ENCODE measurements at regions not wholly inside any gene's neighbourhood (a gene's known extent, or its start where the extent isn't known, plus 50 kb on each side); places are given as distances from the start of the nearest gene placed in this dataset.

DNA sequence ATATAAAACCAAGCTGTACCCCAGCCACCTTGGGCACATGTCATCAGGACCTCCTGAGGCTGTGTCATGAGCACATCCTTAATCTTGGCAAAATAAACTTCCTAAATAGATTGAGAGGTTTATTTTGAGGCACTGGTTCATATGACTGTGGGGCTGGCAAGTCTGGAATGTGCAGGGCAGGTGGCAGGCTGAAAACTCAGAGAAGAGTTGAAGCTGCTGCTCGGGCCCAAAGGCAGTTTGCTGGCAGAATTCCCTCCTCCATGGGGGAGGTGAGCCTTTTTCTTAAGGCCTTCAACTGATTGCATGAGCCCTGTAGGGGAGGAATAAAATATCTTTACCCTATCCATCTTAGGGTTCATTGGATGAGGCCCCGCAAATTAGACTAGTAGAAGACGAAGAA, 72.2 kb upstream of the CDK20 start:
- peaks cover 9% of the 10 kb centered on the region for H3K9me3 Mint-ChIP-seq
- H3K27ac Mint-ChIP-seq = no peak overlapping the region
- H3K4me3 Mint-ChIP-seq = no peak overlapping the region
- H3K4me1 Mint-ChIP-seq (ENCODE audit: unreplicated experiment) = peaks cover 4% of the 10 kb centered on the region
- no peaks in the 10 kb centered on the region for H3K27me3 Mint-ChIP-seq
- no peaks in the 10 kb centered on the region for H3K36me3 Mint-ChIP-seq
- DNase-seq (ENCODE audit: extremely low spot score, unreplicated experiment) = no peak
- TF ChIP-seq, protein P1, sequence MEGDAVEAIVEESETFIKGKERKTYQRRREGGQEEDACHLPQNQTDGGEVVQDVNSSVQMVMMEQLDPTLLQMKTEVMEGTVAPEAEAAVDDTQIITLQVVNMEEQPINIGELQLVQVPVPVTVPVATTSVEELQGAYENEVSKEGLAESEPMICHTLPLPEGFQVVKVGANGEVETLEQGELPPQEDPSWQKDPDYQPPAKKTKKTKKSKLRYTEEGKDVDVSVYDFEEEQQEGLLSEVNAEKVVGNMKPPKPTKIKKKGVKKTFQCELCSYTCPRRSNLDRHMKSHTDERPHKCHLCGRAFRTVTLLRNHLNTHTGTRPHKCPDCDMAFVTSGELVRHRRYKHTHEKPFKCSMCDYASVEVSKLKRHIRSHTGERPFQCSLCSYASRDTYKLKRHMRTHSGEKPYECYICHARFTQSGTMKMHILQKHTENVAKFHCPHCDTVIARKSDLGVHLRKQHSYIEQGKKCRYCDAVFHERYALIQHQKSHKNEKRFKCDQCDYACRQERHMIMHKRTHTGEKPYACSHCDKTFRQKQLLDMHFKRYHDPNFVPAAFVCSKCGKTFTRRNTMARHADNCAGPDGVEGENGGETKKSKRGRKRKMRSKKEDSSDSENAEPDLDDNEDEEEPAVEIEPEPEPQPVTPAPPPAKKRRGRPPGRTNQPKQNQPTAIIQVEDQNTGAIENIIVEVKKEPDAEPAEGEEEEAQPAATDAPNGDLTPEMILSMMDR (conservative IDR thresholded peaks at IDR 0.05) = no peak

DNA sequence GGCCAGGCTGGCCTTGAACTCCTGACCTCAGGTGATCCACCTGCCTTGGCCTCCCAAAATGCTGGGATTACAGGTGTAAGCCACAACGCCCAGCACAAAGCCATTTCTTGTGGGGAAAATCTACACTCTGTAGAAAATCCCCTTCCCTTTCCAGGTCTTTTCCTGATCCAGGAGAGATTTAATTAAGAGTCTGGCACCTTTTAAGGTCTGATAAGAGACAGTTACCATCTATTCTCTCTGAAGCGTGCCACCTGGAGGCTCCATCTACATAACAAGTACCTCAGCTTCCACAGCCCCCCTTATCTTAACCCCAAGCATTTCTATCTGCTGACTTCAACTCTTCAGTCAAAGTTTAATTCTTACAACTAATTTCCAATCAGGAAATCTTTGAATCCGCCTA, 71.4 kb upstream of the CDK20 start:
- Mint-ChIP-seq H3K27me3 (no peaks in the 10 kb centered on the region), H3K27ac (no peak overlapping the region), H3K4me1 (ENCODE audit: unreplicated experiment) (peaks cover 1% of the 10 kb centered on the region), H3K36me3 (no peaks in the 10 kb centered on the region), H3K4me3 (no peak overlapping the region), H3K9me3 (peaks cover 9% of the 10 kb centered on the region)
- TF ChIP-seq, protein P1 (conservative IDR thresholded peaks at IDR 0.05) = no peak
- DNase-seq (ENCODE audit: extremely low spot score, unreplicated experiment) = no peak

DNA sequence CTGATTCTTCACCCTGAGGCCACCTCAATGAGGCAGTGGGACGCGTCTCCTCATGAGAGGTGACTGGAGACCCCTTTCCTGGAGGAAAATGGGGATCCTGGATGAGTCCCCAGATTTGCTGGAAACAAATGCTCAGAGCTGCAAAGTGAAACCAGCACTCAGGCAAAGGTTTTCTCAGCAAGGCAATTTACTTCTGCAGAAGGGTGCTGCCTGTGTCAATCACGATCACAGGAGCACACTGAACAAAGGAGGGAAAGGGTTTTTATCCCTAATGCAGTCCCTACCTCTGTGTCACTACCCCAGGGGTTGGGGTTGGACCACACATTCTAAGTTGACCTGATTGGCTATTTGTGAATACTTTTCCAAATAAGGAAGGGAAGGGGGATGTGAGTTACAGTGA, 69.9 kb upstream of the CDK20 start:
- TF ChIP-seq, protein P1 (conservative IDR thresholded peaks at IDR 0.05) = no peak
- no peaks in the 10 kb centered on the region for H3K4me1 Mint-ChIP-seq (ENCODE audit: unreplicated experiment)
- H3K4me3 Mint-ChIP-seq = no peak overlapping the region

DNA sequence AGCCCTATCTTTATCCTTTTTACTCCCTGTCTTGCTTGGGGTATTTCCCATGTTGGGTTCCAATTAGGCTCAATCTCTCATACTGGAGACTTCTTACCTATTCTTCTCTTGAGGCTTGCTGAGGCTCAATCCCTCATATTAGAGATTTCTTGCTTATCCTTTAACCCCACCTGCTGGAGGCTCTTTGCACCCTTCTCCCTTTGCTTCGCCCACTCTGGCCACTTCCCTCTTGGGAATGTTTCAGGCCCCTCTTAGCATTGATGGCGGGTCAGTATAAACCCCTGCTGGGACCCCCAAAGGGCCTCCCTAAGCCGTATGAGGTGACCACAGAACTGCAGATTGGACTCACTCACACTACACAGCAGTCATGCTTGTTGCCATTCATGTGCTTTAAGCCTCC, 69.3 kb upstream of the CDK20 start:
- H3K36me3 Mint-ChIP-seq = no peaks in the 10 kb centered on the region
- no peak overlapping the region for H3K4me3 Mint-ChIP-seq
- peaks cover 19% of the 10 kb centered on the region for H3K9me3 Mint-ChIP-seq
- DNase-seq (ENCODE audit: extremely low spot score, unreplicated experiment) = no peak
- H3K27me3 Mint-ChIP-seq = no peaks in the 10 kb centered on the region
- TF ChIP-seq, protein P1 (conservative IDR thresholded peaks at IDR 0.05) = no peak
- H3K27ac Mint-ChIP-seq = no peak overlapping the region
- H3K4me1 Mint-ChIP-seq (ENCODE audit: unreplicated experiment) = no peaks in the 10 kb centered on the region

More for the DNA sequence above, 69.9 kb upstream of the CDK20 start:
- Mint-ChIP-seq H3K27ac (no peak overlapping the region), H3K9me3 (peaks cover 15% of the 10 kb centered on the region), H3K27me3 (no peaks in the 10 kb centered on the region), H3K36me3 (no peaks in the 10 kb centered on the region)
- no peak for DNase-seq (ENCODE audit: extremely low spot score, unreplicated experiment)

DNA sequence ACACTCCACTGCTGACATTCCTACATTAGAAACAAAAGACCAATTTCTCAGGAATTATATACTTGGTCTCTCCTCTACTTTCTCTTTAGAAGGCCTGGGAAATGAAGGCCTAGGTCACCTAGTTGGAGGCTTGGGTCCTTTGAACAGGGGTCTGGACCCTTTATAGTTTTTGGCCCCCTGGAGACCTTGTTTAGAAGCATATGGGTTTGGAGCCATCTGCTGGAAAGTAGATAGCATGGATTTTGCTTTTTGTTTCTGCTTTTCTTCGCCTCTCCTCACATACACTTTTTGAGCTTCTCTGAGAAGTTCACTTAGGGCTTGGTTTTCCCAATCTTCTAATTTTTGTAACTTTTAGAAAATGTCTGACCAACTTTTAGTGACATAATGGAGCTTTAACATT, 67.1 kb upstream of the CDK20 start:
- peaks cover 26% of the 10 kb centered on the region for H3K9me3 Mint-ChIP-seq
- TF ChIP-seq, protein P1 (conservative IDR thresholded peaks at IDR 0.05) = peak; percentile 61
- no peaks in the 10 kb centered on the region for H3K4me1 Mint-ChIP-seq (ENCODE audit: unreplicated experiment)
- H3K27ac Mint-ChIP-seq = no peak overlapping the region
- H3K36me3 Mint-ChIP-seq = peaks cover 4% of the 10 kb centered on the region
- H3K4me3 Mint-ChIP-seq = no peak overlapping the region
- H3K27me3 Mint-ChIP-seq = no peaks in the 10 kb centered on the region
- no peak for DNase-seq (ENCODE audit: extremely low spot score, unreplicated experiment)

DNA sequence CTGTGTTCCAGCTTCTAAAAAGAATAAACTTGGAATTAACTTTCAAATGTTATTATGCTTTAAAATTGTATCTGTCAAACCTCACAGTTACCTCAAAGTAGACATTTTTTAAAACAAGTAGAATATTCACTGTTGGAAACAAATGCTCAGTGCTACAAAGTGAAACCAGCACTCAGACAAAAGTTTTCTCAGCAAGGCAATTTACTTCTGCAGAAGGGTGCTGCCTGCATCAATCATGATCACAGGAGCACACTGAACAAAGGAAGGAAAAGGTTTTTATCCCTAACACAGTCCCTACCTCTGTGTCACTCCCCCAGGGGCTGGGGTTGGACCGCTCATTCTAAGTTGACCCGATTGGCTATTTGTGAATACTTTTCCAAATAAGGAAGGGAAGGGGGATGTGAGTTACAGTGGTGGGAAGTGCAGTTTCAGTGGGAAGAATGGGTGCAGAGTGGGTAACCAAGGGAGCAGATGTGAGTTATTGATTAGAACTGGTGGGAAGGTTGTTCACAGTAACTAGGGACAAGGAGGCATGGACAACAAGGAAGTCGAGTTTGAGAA, 63.0 kb upstream of the CDK20 start:
- H3K27ac Mint-ChIP-seq = peak overlapping the region; percentile 20
- peaks cover 7% of the 10 kb centered on the region for H3K36me3 Mint-ChIP-seq
- H3K27me3 Mint-ChIP-seq = no peaks in the 10 kb centered on the region
- H3K4me1 Mint-ChIP-seq (ENCODE audit: unreplicated experiment) = no peaks in the 10 kb centered on the region
- TF ChIP-seq, protein P1 (conservative IDR thresholded peaks at IDR 0.05) = no peak
- DNase-seq (ENCODE audit: extremely low spot score, unreplicated experiment) = no peak
- peaks cover 21% of the 10 kb centered on the region for H3K9me3 Mint-ChIP-seq
- no peak overlapping the region for H3K4me3 Mint-ChIP-seq
